ENCODE measurements at regions not wholly inside any gene's neighbourhood (a gene's known extent, or its start where the extent isn't known, plus 50 kb on each side); places are given as distances from the start of the nearest gene placed in this dataset.

GRCh38 chr10:129393812-129394211, 73.2 kb upstream of the MGMT start:
- CTCF ChIA-PET: no interaction called here

GRCh38 chr10:129394518-129395328, 72.3 kb upstream of the MGMT start:
- POLR2A ChIA-PET: no interaction called here
- CTCF ChIA-PET: no interaction called here

More at GRCh38 chr10:129393812-129394211, 73.2 kb upstream of the MGMT start:
- POLR2A ChIA-PET: no interaction called here

- CTCF ChIA-PET: no interaction called here
- POLR2A ChIA-PET: no interaction called here
Observed at GRCh38 chr10:129396021-129396722, 70.9 kb upstream of the MGMT start.

- ChIA-PET CTCF (no interaction called here), POLR2A (no interaction called here)
Observed at GRCh38 chr10:129397198-129397974, 69.7 kb upstream of the MGMT start.

GRCh38 chr10:129398711-129399141, 68.3 kb upstream of the MGMT start:
- ChIA-PET CTCF (no interaction called here), POLR2A (no interaction called here)

- ChIA-PET CTCF (interaction anchor here (0.7 kb wide), 1 partner anchor 44 kb away, joined by 3 read pairs; no protein-coding TSS in a partner anchor), POLR2A (no interaction called here)
Observed at GRCh38 chr10:129400426-129400825, 66.6 kb upstream of the MGMT start.

- ChIA-PET CTCF (no interaction called here), POLR2A (interaction anchor here (0.6 kb wide), 1 partner anchor 237 kb away, joined by 6 read pairs; no protein-coding TSS in a partner anchor)
Observed at GRCh38 chr10:129402459-129402858, 64.6 kb upstream of the MGMT start.

GRCh38 chr10:129404091-129404490, 63.0 kb upstream of the MGMT start:
- POLR2A ChIA-PET: no interaction called here
- CTCF ChIA-PET: no interaction called here

GRCh38 chr10:129405389-129405788, 61.7 kb upstream of the MGMT start:
- ChIA-PET POLR2A (no interaction called here), CTCF (no interaction called here)

GRCh38 chr10:129410688-129411392, 56.2 kb upstream of the MGMT start:
- POLR2A ChIA-PET: no interaction called here
- CTCF ChIA-PET: no interaction called here

- ChIA-PET CTCF (no interaction called here), POLR2A (no interaction called here)
Observed at GRCh38 chr10:129411393-129411705, 55.7 kb upstream of the MGMT start.

- ChIA-PET POLR2A (no interaction called here), CTCF (no interaction called here)
Observed at GRCh38 chr10:129411772-129412171, 55.3 kb upstream of the MGMT start.

GRCh38 chr10:129413024-129413423, 54.0 kb upstream of the MGMT start:
- ChIA-PET CTCF (no interaction called here), POLR2A (no interaction called here)

- CTCF ChIA-PET: no interaction called here
- POLR2A ChIA-PET: no interaction called here
Observed at GRCh38 chr10:129415215-129416140, 51.6 kb upstream of the MGMT start.

GRCh38 chr10:129416155-129416554, 50.9 kb upstream of the MGMT start:
- CTCF ChIA-PET: no interaction called here

GRCh38 chr10:129416956-129417765, 49.9 kb upstream of the MGMT start:
- ChIA-PET CTCF (no interaction called here), POLR2A (no interaction called here)

More at GRCh38 chr10:129416155-129416554, 50.9 kb upstream of the MGMT start:
- POLR2A ChIA-PET: no interaction called here

Measured in activated CD8-positive, alpha-beta memory T cell treated with anti-CD3 and anti-CD28 coated beads for 36 hours (primary cell).